ENCODE measurements at regions not wholly inside any gene's neighbourhood (a gene's known extent, or its start where the extent isn't known, plus 50 kb on each side); places are given as distances from the start of the nearest gene placed in this dataset.

GRCh38 chr3:176948151-176948550 is 249.1 kb downstream of the TBL1XR1 start:
- no peak for TF ChIP-seq CTCF (conservative IDR thresholded peaks at IDR 0.05; ENCODE audit: low read depth, low read length)
- TF ChIP-seq EZH2 (IDR thresholded peaks at IDR 0.05; ENCODE audit: borderline replicate concordance, low read depth, low read length, poor library complexity, severe bottlenecking) = no peak
- no peaks in the 10 kb centered on the region for H3K9me3 ChIP-seq (ENCODE audit: low read depth, low read length, poor library complexity, severe bottlenecking)
- no peak for DNase-seq (ENCODE audit: low spot score)
- H3K27ac ChIP-seq (ENCODE audit: low read depth, low read length, poor library complexity, severe bottlenecking) = no peak overlapping the region
- no TSS peak for BruUV-seq (replicated peaks)
- H3K36me3 ChIP-seq (ENCODE audit: insufficient read depth, low read length, poor library complexity, severe bottlenecking) = no peaks in the 10 kb centered on the region
- H3K4me3 ChIP-seq (ENCODE audit: low read depth, low read length, poor library complexity, severe bottlenecking) = no peak overlapping the region
- peaks cover 2% of the 10 kb centered on the region for H3K4me1 ChIP-seq (ENCODE audit: insufficient read depth, low read length, poor library complexity, severe bottlenecking)
- intact Hi-C loops (cut with micrococcal nuclease; ENCODE audit: unreplicated experiment) = no loop called here
- ChIA-PET POLR2A (ENCODE audit: low non-redundant PET) (no interaction called here), CTCF (no interaction called here)
- H3K27me3 ChIP-seq (replicated peaks; ENCODE audit: insufficient read depth, low read depth, low read length, poor library complexity) = no peaks in the 10 kb centered on the region

GRCh38 chr3:176946202-176946601 is 251.1 kb downstream of the TBL1XR1 start:
- Histone ChIP-seq H3K4me3 (ENCODE audit: low read depth, low read length, poor library complexity, severe bottlenecking) (no peak overlapping the region), H3K27ac (ENCODE audit: low read depth, low read length, poor library complexity, severe bottlenecking) (no peak overlapping the region), H3K9me3 (ENCODE audit: low read depth, low read length, poor library complexity, severe bottlenecking) (no peaks in the 10 kb centered on the region), H3K36me3 (ENCODE audit: insufficient read depth, low read length, poor library complexity, severe bottlenecking) (no peaks in the 10 kb centered on the region), H3K27me3 (replicated peaks; ENCODE audit: insufficient read depth, low read depth, low read length, poor library complexity) (no peaks in the 10 kb centered on the region), H3K4me1 (ENCODE audit: insufficient read depth, low read length, poor library complexity, severe bottlenecking) (no peaks in the 10 kb centered on the region)
- ChIA-PET POLR2A (ENCODE audit: low non-redundant PET) (no interaction called here), CTCF (no interaction called here)
- TF ChIP-seq CTCF (conservative IDR thresholded peaks at IDR 0.05; ENCODE audit: low read depth, low read length) (no peak), EZH2 (IDR thresholded peaks at IDR 0.05; ENCODE audit: borderline replicate concordance, low read depth, low read length, poor library complexity, severe bottlenecking) (no peak)
- intact Hi-C loops (cut with micrococcal nuclease; ENCODE audit: unreplicated experiment) = no loop called here
- DNase-seq (ENCODE audit: low spot score) = no peak
- no TSS peak for BruUV-seq (replicated peaks)

GRCh38 chr3:176942305-176942704 is 255.0 kb downstream of the TBL1XR1 start:
- CTCF ChIA-PET = no interaction called here
- TF ChIP-seq CTCF (conservative IDR thresholded peaks at IDR 0.05; ENCODE audit: low read depth, low read length) (no peak), EZH2 (IDR thresholded peaks at IDR 0.05; ENCODE audit: borderline replicate concordance, low read depth, low read length, poor library complexity, severe bottlenecking) (no peak)
- DNase-seq (ENCODE audit: low spot score) = no peak
- Histone ChIP-seq H3K4me1 (ENCODE audit: insufficient read depth, low read length, poor library complexity, severe bottlenecking) (peaks cover 20% of the 10 kb centered on the region), H3K4me3 (ENCODE audit: low read depth, low read length, poor library complexity, severe bottlenecking) (no peak overlapping the region), H3K9me3 (ENCODE audit: low read depth, low read length, poor library complexity, severe bottlenecking) (no peaks in the 10 kb centered on the region), H3K36me3 (ENCODE audit: insufficient read depth, low read length, poor library complexity, severe bottlenecking) (no peaks in the 10 kb centered on the region), H3K27me3 (replicated peaks; ENCODE audit: insufficient read depth, low read depth, low read length, poor library complexity) (no peaks in the 10 kb centered on the region), H3K27ac (ENCODE audit: low read depth, low read length, poor library complexity, severe bottlenecking) (no peak overlapping the region)
- no TSS peak for BruUV-seq (replicated peaks)
- POLR2A ChIA-PET (ENCODE audit: low non-redundant PET) = no interaction called here
- intact Hi-C loops (cut with micrococcal nuclease; ENCODE audit: unreplicated experiment) = no loop called here
